ENCODE measurements at regions not wholly inside any gene's neighbourhood (a gene's known extent, or its start where the extent isn't known, plus 50 kb on each side); places are given as distances from the start of the nearest gene placed in this dataset.

DNA sequence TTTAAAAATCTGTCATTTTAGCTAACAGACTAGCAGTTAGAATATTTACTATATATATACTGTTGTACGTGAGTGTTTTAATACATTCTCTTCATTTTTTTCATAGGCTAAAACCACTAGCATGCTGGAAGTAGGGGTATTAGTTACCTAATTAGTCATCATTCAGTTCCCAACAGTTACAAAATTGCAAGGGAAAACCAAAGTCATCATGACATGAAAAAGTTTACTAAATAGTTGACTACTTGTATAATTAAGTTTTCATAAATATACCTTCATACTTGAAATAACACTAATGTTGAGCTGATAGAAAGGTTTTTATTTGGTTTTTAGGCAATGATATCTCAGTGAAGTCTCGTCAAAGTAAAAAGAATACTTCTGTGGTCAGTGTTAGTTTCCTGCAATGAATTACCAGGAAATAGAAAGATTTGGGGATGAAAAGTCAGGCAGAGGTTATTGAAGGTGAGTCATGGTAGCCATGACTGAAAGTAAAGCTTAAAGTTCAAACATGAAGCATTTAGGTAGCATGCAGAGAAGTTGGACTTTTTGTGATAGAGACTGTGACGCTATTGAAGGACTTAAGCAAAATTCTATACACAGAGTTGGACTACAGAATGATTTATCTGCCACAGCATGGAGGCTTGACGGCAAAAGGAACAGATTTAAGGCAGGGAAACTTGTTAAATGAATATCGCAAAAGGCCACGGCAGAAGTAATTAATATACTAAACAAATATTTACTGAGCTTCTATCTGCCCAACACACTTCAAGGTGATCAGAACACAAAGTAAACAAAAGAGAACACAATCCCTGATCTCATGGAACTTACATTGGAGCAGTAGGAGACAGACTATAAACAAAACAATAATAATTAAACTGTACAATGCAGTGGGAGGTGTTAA, 828.1 kb upstream of the FAT3 start:
- Histone ChIP-seq H3K9me3 (ENCODE audit: control insufficient read depth, insufficient read depth, low read depth, low read length) (no peaks in the 10 kb centered on the region), H3K36me3 (ENCODE audit: control insufficient read depth in 2 of 2, insufficient read depth in 1 of 2, low read length in 2 of 2) (no peaks in the 10 kb centered on the region), H3K27ac (ENCODE audit: extremely low read depth, low read depth, low read length) (no peak overlapping the region), H3K4me1 (ENCODE audit: control insufficient read depth, insufficient read depth, low read length) (peaks cover 5% of the 10 kb centered on the region; the same call in 1 of the 2 replicates), H3K4me3 (ENCODE audit: low read depth, low read length) (no peak overlapping the region)
- ChIA-PET CTCF (no interaction called here), POLR2A (no interaction called here)
- TF ChIP-seq, protein P1, sequence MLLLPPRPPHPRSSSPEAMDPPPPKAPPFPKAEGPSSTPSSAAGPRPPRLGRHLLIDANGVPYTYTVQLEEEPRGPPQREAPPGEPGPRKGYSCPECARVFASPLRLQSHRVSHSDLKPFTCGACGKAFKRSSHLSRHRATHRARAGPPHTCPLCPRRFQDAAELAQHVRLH (tag by site-specific recombination; IDR thresholded peaks at IDR 0.05): no peak
- no peak for TF ChIP-seq ZNF473 (tag by site-specific recombination; IDR thresholded peaks at IDR 0.05)
- TF ChIP-seq REPIN1 (tag by site-specific recombination; IDR thresholded peaks at IDR 0.05; ENCODE audit: low read depth): no peak
- no peak for TF ChIP-seq ZNF341 (tag by site-specific recombination; IDR thresholded peaks at IDR 0.05; ENCODE audit: low read depth)
- no peak for TF ChIP-seq ZNF571 (tag by site-specific recombination; IDR thresholded peaks at IDR 0.05)
- no peak for TF ChIP-seq ZNF274 (IDR thresholded peaks at IDR 0.05; ENCODE audit: low read length)
- no peak for TF ChIP-seq ZNF274 (tag by site-specific recombination; IDR thresholded peaks at IDR 0.05; ENCODE audit: borderline replicate concordance)
- TF ChIP-seq ZNF555 (tag by site-specific recombination; conservative IDR thresholded peaks at IDR 0.05): no peak
- TF ChIP-seq ZNF324 (tag by site-specific recombination; IDR thresholded peaks at IDR 0.05): no peak
- no peak for TF ChIP-seq ZNF670 (tag by site-specific recombination; IDR thresholded peaks at IDR 0.05; ENCODE audit: low read depth)
- no peak for TF ChIP-seq ZBTB8A (tag by site-specific recombination; IDR thresholded peaks at IDR 0.05)
- no peak for TF ChIP-seq ZNF426 (tag by site-specific recombination; IDR thresholded peaks at IDR 0.05)
- TF ChIP-seq ZNF292 (tag by site-specific recombination; IDR thresholded peaks at IDR 0.05; ENCODE audit: borderline replicate concordance, low read depth): no peak
- no peak for TF ChIP-seq ZNF214 (tag by site-specific recombination; IDR thresholded peaks at IDR 0.05; ENCODE audit: borderline replicate concordance)
- TF ChIP-seq, protein P2, sequence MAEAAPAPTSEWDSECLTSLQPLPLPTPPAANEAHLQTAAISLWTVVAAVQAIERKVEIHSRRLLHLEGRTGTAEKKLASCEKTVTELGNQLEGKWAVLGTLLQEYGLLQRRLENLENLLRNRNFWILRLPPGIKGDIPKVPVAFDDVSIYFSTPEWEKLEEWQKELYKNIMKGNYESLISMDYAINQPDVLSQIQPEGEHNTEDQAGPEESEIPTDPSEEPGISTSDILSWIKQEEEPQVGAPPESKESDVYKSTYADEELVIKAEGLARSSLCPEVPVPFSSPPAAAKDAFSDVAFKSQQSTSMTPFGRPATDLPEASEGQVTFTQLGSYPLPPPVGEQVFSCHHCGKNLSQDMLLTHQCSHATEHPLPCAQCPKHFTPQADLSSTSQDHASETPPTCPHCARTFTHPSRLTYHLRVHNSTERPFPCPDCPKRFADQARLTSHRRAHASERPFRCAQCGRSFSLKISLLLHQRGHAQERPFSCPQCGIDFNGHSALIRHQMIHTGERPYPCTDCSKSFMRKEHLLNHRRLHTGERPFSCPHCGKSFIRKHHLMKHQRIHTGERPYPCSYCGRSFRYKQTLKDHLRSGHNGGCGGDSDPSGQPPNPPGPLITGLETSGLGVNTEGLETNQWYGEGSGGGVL (tag by site-specific recombination; IDR thresholded peaks at IDR 0.05): no peak
- no peak for TF ChIP-seq TRIM28 (IDR thresholded peaks at IDR 0.05; ENCODE audit: borderline replicate concordance, low read length)
- TF ChIP-seq KLF8 (tag by site-specific recombination; IDR thresholded peaks at IDR 0.05): no peak
- no peak for TF ChIP-seq ZNF585B (tag by site-specific recombination; IDR thresholded peaks at IDR 0.05)
- TF ChIP-seq ZNF140 (tag by site-specific recombination; IDR thresholded peaks at IDR 0.05): no peak
- no peak for TF ChIP-seq ZNF529 (tag by site-specific recombination; IDR thresholded peaks at IDR 0.05; ENCODE audit: insufficient replicate concordance)

GRCh38 chr11:91394727-91395414, 829.7 kb upstream of the FAT3 start:
- CTCF ChIA-PET: interaction anchor here (0.6 kb wide), 1 partner anchor 533 kb away, joined by 3 read pairs; no protein-coding TSS in a partner anchor
- H3K36me3 ChIP-seq (ENCODE audit: control insufficient read depth in 2 of 2, insufficient read depth in 1 of 2, low read length in 2 of 2): no peaks in the 10 kb centered on the region
- H3K4me3 ChIP-seq (ENCODE audit: low read depth, low read length): no peak overlapping the region
- H3K4me1 ChIP-seq (ENCODE audit: control insufficient read depth, insufficient read depth, low read length): peaks cover 5% of the 10 kb centered on the region; the same call in 1 of the 2 replicates
- POLR2A ChIA-PET: no interaction called here
- no peak overlapping the region for H3K27ac ChIP-seq (ENCODE audit: extremely low read depth, low read depth, low read length)
- H3K9me3 ChIP-seq (ENCODE audit: control insufficient read depth, insufficient read depth, low read depth, low read length): no peaks in the 10 kb centered on the region
- no peak for TF ChIP-seq ZNF548 (tag by site-specific recombination; IDR thresholded peaks at IDR 0.05)
- TF ChIP-seq ZNF658 (tag by site-specific recombination; IDR thresholded peaks at IDR 0.05): no peak
- TF ChIP-seq, protein P3, sequence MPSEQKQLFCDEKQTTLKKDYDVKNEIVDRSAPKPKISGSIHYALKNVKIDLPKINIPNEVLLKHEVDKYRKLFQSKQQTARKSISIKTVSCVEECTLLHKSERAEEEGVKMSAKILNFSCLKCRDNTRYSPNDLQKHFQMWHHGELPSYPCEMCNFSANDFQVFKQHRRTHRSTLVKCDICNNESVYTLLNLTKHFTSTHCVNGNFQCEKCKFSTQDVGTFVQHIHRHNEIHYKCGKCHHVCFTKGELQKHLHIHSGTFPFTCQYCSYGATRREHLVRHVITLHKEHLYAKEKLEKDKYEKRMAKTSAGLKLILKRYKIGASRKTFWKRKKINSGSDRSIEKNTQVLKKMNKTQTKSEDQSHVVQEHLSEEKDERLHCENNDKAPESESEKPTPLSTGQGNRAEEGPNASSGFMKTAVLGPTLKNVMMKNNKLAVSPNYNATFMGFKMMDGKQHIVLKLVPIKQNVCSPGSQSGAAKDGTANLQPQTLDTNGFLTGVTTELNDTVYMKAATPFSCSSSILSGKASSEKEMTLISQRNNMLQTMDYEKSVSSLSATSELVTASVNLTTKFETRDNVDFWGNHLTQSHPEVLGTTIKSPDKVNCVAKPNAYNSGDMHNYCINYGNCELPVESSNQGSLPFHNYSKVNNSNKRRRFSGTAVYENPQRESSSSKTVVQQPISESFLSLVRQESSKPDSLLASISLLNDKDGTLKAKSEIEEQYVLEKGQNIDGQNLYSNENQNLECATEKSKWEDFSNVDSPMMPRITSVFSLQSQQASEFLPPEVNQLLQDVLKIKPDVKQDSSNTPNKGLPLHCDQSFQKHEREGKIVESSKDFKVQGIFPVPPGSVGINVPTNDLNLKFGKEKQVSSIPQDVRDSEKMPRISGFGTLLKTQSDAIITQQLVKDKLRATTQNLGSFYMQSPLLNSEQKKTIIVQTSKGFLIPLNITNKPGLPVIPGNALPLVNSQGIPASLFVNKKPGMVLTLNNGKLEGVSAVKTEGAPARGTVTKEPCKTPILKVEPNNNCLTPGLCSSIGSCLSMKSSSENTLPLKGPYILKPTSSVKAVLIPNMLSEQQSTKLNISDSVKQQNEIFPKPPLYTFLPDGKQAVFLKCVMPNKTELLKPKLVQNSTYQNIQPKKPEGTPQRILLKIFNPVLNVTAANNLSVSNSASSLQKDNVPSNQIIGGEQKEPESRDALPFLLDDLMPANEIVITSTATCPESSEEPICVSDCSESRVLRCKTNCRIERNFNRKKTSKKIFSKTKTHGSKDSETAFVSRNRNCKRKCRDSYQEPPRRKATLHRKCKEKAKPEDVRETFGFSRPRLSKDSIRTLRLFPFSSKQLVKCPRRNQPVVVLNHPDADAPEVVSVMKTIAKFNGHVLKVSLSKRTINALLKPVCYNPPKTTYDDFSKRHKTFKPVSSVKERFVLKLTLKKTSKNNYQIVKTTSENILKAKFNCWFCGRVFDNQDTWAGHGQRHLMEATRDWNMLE (tag by site-specific recombination; conservative IDR thresholded peaks at IDR 0.05; ENCODE audit: low read depth): no peak
- no peak for TF ChIP-seq ZNF585B (tag by site-specific recombination; IDR thresholded peaks at IDR 0.05)
- no peak for TF ChIP-seq ZNF514 (tag by site-specific recombination; IDR thresholded peaks at IDR 0.05)
- TF ChIP-seq ZNF175 (tag by site-specific recombination; IDR thresholded peaks at IDR 0.05): no peak
- no peak for TF ChIP-seq TCF7L2 (IDR thresholded peaks at IDR 0.05; ENCODE audit: borderline replicate concordance, low read depth, low read length)
- no peak for TF ChIP-seq SALL2 (tag by site-specific recombination; IDR thresholded peaks at IDR 0.05; ENCODE audit: borderline replicate concordance)
- no peak for TF ChIP-seq ZNF837 (tag by site-specific recombination; IDR thresholded peaks at IDR 0.05)
